Gastroesophageal sphincter (tissue), 4 donors: ENCODE measurements at regions not wholly inside any gene's neighbourhood (a gene's known extent, or its start where the extent isn't known, plus 50 kb on each side); places are given as distances from the start of the nearest gene placed in this dataset.

Source experiments
- ATAC-seq: fragments of 150-250 bp; one replicate; pipeline ENCODE4 v1.9.1; 2016; ENCODE audit warnings: mild to moderate bottlenecking, moderate library complexity
- H3K27ac ChIP-seq, 4 donors: fragments of 200-600 bp; sonication (generic) in 3 of 4; 1 replicate in 3 of 4; 2 replicates in 1 of 4; pipeline ENCODE4 v1.5.1; 2016 to 2019
- H3K27me3 ChIP-seq: fragments of 200-600 bp; sonication (generic); one replicate; pipeline ENCODE4 v1.5.1; 2019
- H3K36me3 ChIP-seq, 2 donors: fragments of 200-600 bp; sonication (generic); one replicate each; pipeline ENCODE4 v1.5.1; 2019; ENCODE audit warnings: control low read depth in 1 of 2
- H3K4me1 ChIP-seq, 3 donors: fragments of 200-600 bp; sonication (generic); 1 replicate in 2 of 3; 2 replicates in 1 of 3; pipeline ENCODE4 v1.5.1; 2016 to 2019; ENCODE audit warnings: control low read depth in 2 of 3
- H3K4me3 ChIP-seq, 2 donors: fragments of 200-600 bp; sonication (generic); one replicate each; pipeline ENCODE4 v1.5.1; 2019; ENCODE audit warnings: mild to moderate bottlenecking in 1 of 2, moderate library complexity in 1 of 2
- H3K9me3 ChIP-seq, 3 donors: fragments of 200-600 bp; sonication (generic); one replicate each; pipeline ENCODE4 v1.5.1; 2017 to 2019; ENCODE audit warnings: control low read depth in 2 of 3
- CTCF ChIP-seq, 4 experiments: fragments of 200-600 bp in 2 of 4; fragments of 450-650 bp in 2 of 4; sonication (generic) in 1 of 4; IDR thresholded peaks; one replicate each; pipeline ENCODE4 v1.5.1; 2017 to 2019; ENCODE audit warnings: antibody characterized with exemption in 4 of 4, mild to moderate bottlenecking in 2 of 4, moderate library complexity in 2 of 4
- EP300 ChIP-seq: sonication (generic); formaldehyde crosslinking; IDR thresholded peaks from one replicate; pipeline ENCODE4 v1.6.1; 2017; ENCODE audit warnings: antibody characterized with exemption, mild to moderate bottlenecking
- POLR2A ChIP-seq, 2 donors: fragments of 450-650 bp; IDR thresholded peaks; one replicate each; pipeline ENCODE4 v1.6.1; 2017; ENCODE audit warnings: antibody characterized with exemption in 2 of 2, mild to moderate bottlenecking in 2 of 2, moderate library complexity in 1 of 2
- POLR2AphosphoS5 ChIP-seq: sonication (generic); formaldehyde crosslinking; IDR thresholded peaks from one replicate; pipeline ENCODE4 v1.6.1; 2017; ENCODE audit warnings: antibody characterized with exemption
- WGBS, 2 donors: methylation state at CpG; one replicate each; pipeline ENCODE4 v1.1.5; 2018; ENCODE audit warnings: low coverage in 1 of 2; 5-methylcytosine and 5-hydroxymethylcytosine counted together

DNA sequence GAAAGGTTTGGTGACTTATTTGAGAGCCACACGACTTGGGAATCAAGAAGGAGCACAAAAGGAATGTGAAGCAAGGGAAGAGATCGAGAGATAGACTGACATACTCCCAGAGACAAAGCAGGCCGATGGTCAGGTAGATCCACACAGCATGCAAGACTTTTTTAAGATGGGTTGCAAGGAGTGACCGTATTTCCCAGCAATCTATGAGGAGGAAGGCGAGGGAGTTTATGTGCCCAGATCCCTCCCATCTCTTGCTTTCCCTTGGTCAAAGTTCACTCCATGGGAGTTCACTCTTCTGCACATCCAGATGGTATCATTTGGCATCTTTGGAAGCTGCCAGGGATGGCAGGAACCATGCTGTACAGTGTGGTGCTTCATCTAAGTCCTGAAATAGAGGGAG lies 148.9 kb downstream of the RMI1 start:
- Histone ChIP-seq H3K27me3 (no peaks in the 10 kb centered on the region), H3K36me3 (no peaks in the 10 kb centered on the region), H3K27ac (no peak overlapping the region), H3K4me3 (no peak overlapping the region), H3K4me1 (no peaks in the 10 kb centered on the region), H3K9me3 (no peaks in the 10 kb centered on the region)
- WGBS, 2 donors: 61 to 64% methylated on average over 5 of the region's 5 CpGs
- ATAC-seq: no peak
- TF ChIP-seq POLR2A (IDR thresholded peaks at IDR 0.05) (no peak), CTCF (IDR thresholded peaks at IDR 0.05) (no peak), POLR2AphosphoS5 (no peak), EP300 (no peak)

- 65 to 71% methylated on average over 8 to 13 of the region's 13 CpGs for WGBS, 2 donors
- Histone ChIP-seq H3K36me3 (no peaks in the 10 kb centered on the region), H3K27ac (no peak overlapping the region), H3K4me3 (no peak overlapping the region), H3K27me3 (peaks cover 16% of the 10 kb centered on the region), H3K9me3 (no peaks in the 10 kb centered on the region), H3K4me1 (peaks cover 0 to 28% (median 7%) of the 10 kb centered on the region in 3 donors)
- TF ChIP-seq POLR2A (IDR thresholded peaks at IDR 0.05) (no peak), CTCF (IDR thresholded peaks at IDR 0.05) (no peak), POLR2AphosphoS5 (no peak), EP300 (no peak)
- no peak for ATAC-seq
Measured at GRCh38 chr9:84136119-84136868, 155.7 kb downstream of the RMI1 start.

- no peaks in the 10 kb centered on the region for H3K36me3 ChIP-seq
- 100% methylated on average over 1 of the region's 2 CpGs; no CpG with 5 or more reads in 1 of the 2 donors for WGBS, 2 donors
- peaks cover 33% of the 10 kb centered on the region for H3K27me3 ChIP-seq
- H3K4me3 ChIP-seq: no peak overlapping the region
- no peaks in the 10 kb centered on the region for H3K9me3 ChIP-seq
- H3K27ac ChIP-seq: no peak overlapping the region
- ATAC-seq: no peak
- TF ChIP-seq POLR2A (IDR thresholded peaks at IDR 0.05) (no peak), EP300 (no peak), CTCF (IDR thresholded peaks at IDR 0.05) (no peak), POLR2AphosphoS5 (no peak)
- peaks cover 0 to 28% (median 7%) of the 10 kb centered on the region in 3 donors for H3K4me1 ChIP-seq
Measured at GRCh38 chr9:84137968-84138367, 157.4 kb downstream of the RMI1 start.

DNA sequence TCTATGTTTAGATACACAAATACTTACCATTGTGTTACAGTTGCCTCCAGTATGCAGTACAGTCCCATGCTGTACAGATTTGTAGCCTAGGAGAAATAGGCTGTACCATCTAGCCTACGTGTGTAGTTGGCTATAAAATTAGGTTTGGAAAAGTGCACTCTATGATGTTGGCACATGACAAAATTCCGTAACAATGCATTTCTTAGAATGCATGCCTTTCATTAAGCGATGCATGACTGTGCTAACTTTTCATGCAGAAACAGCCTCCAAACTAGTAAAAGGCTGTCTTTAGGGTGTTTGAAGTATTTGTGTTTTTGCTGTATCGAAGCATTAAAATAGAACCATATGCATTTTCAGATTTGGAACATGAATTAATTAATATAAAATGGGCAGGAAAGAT lies 157.9 kb downstream of the RMI1 start:
- TF ChIP-seq EP300: no peak
- no peak for TF ChIP-seq CTCF (IDR thresholded peaks at IDR 0.05)
- no peak for TF ChIP-seq POLR2A (IDR thresholded peaks at IDR 0.05)
- TF ChIP-seq POLR2AphosphoS5: no peak
- no peaks in the 10 kb centered on the region for H3K36me3 ChIP-seq
- H3K27me3 ChIP-seq: peaks cover 39% of the 10 kb centered on the region
- H3K4me3 ChIP-seq: no peak overlapping the region
- H3K9me3 ChIP-seq: no peaks in the 10 kb centered on the region
- ATAC-seq: no peak
- peaks cover 0 to 28% (median 7%) of the 10 kb centered on the region in 3 donors for H3K4me1 ChIP-seq
- no peak overlapping the region for H3K27ac ChIP-seq
- WGBS, 2 donors: 80 to 86% methylated on average over 4 of the region's 4 CpGs
